Stimulated activated CD8-positive, alpha-beta memory T cell treated with anti-CD3 and anti-CD28 coated beads, Interleukin-7, amount 100 ng/mL, for 48 hours (primary cell): ENCODE measurements at regions not wholly inside any gene's neighbourhood (a gene's known extent, or its start where the extent isn't known, plus 50 kb on each side); places are given as distances from the start of the nearest gene placed in this dataset.
"Not testable (repeated sequence)": the region's sequence is repeated elsewhere in the genome, so short reads cannot be mapped to it uniquely, and the experiment has no call there.

Experiments used
- DNase-seq, 2 donors: peaks; one replicate each; pipeline ENCODE4 v3.0.0-alpha.2; 2020; ENCODE audit warnings: low read depth in 1 of 2; ENCODE audit errors: extremely low read depth in 1 of 2

GRCh38 chr13:22776394-22777186 lies 404.2 kb upstream of the SGCG start:
- DNase-seq, result no peak

GRCh38 chr13:22777207-22777606 lies 403.6 kb upstream of the SGCG start:
- DNase-seq, result no peak

- DNase-seq, result no peak
Measured at GRCh38 chr13:22789027-22789593, 391.7 kb upstream of the SGCG start.

- no peak for DNase-seq
Measured at GRCh38 chr13:22789916-22790315, 390.9 kb upstream of the SGCG start.

GRCh38 chr13:22793598-22794134 lies 387.1 kb upstream of the SGCG start:
- DNase-seq, result no peak

- DNase-seq, result no peak
Measured at GRCh38 chr13:22800526-22801401, 380.0 kb upstream of the SGCG start.

GRCh38 chr13:22801402-22802003 lies 379.3 kb upstream of the SGCG start:
- no peak for DNase-seq

GRCh38 chr13:22812793-22813192 lies 368.0 kb upstream of the SGCG start:
- DNase-seq, result no peak

GRCh38 chr13:22813531-22814377 lies 367.0 kb upstream of the SGCG start:
- DNase-seq, result not testable (repeated sequence)

GRCh38 chr13:22814433-22814832 lies 366.3 kb upstream of the SGCG start:
- DNase-seq, result not testable (repeated sequence)

- no peak for DNase-seq
Measured at GRCh38 chr13:22821589-22821988, 359.2 kb upstream of the SGCG start.

- no peak for DNase-seq
Measured at GRCh38 chr13:22825186-22825585, 355.6 kb upstream of the SGCG start.

- no peak for DNase-seq
Measured at GRCh38 chr13:22828081-22828480, 352.7 kb upstream of the SGCG start.

- no peak for DNase-seq
Measured at GRCh38 chr13:22836475-22836874, 344.3 kb upstream of the SGCG start.

- no peak for DNase-seq
Measured at GRCh38 chr13:22837980-22838647, 342.7 kb upstream of the SGCG start.

GRCh38 chr13:22839603-22840530 lies 340.9 kb upstream of the SGCG start:
- no peak for DNase-seq

GRCh38 chr13:22846551-22846950 lies 334.2 kb upstream of the SGCG start:
- no peak for DNase-seq

- DNase-seq, result no peak
Measured at GRCh38 chr13:22848539-22849052, 332.2 kb upstream of the SGCG start.
